Tibial nerve (tissue), 4 donors: ENCODE measurements at regions not wholly inside any gene's neighbourhood (a gene's known extent, or its start where the extent isn't known, plus 50 kb on each side); places are given as distances from the start of the nearest gene placed in this dataset.

Source experiments
- DNase-seq, 2 donors: peaks; one replicate each; pipeline ENCODE4 v3.0.0-alpha.2; 2019; ENCODE audit warnings: low spot score in 2 of 2
- H3K27ac ChIP-seq, 4 donors: fragments of 200-600 bp; sonication (generic) in 3 of 4; one replicate each; pipeline ENCODE4 v1.5.1; 2017 to 2019; ENCODE audit warnings: mild to moderate bottlenecking in 1 of 4
- H3K27me3 ChIP-seq, 2 donors: fragments of 200-600 bp; sonication (generic) in 1 of 2; one replicate each; pipeline versions ENCODE4 v1.5.1 to v1.6.0; 2017 to 2019
- H3K36me3 ChIP-seq, 3 donors: fragments of 200-600 bp; sonication (generic); one replicate each; pipeline ENCODE4 v1.5.1; 2018 to 2019
- H3K4me1 ChIP-seq, 4 donors: fragments of 200-600 bp; sonication (generic) in 3 of 4; one replicate each; pipeline ENCODE4 v1.5.1; 2017 to 2019
- H3K4me3 ChIP-seq, 4 donors: fragments of 200-600 bp; sonication (generic) in 3 of 4; one replicate each; pipeline ENCODE4 v1.5.1; 2017 to 2019; ENCODE audit warnings: mild to moderate bottlenecking in 1 of 4, moderate library complexity in 1 of 4
- H3K9me3 ChIP-seq, 4 donors: fragments of 200-600 bp; sonication (generic) in 3 of 4; one replicate each; pipeline ENCODE4 v1.5.1; 2017 to 2019
- EP300 ChIP-seq, 2 donors: sonication (generic); formaldehyde crosslinking; IDR thresholded peaks; one replicate each; pipeline ENCODE4 v1.6.1; 2017; ENCODE audit warnings: antibody characterized with exemption in 2 of 2, mild to moderate bottlenecking in 1 of 2
- POLR2A ChIP-seq, 2 donors: fragments of 450-650 bp; IDR thresholded peaks; one replicate each; pipeline ENCODE4 v1.6.1; 2017; ENCODE audit warnings: antibody characterized with exemption in 2 of 2, mild to moderate bottlenecking in 2 of 2, moderate library complexity in 2 of 2
- WGBS, 2 donors: methylation state at CpG; one replicate each; pipeline ENCODE4 v1.1.5; 2018; 5-methylcytosine and 5-hydroxymethylcytosine counted together
- TF ChIP-seq, protein P1 (sequence below), 5 experiments: fragments of 200-600 bp in 3 of 5; fragments of 450-650 bp in 2 of 5; sonication (generic) in 3 of 5; IDR thresholded peaks; one replicate each; pipeline ENCODE4 v1.5.1; 2016 to 2019; ENCODE audit warnings: antibody characterized with exemption in 5 of 5, mild to moderate bottlenecking in 3 of 5, moderate library complexity in 2 of 5

DNA sequence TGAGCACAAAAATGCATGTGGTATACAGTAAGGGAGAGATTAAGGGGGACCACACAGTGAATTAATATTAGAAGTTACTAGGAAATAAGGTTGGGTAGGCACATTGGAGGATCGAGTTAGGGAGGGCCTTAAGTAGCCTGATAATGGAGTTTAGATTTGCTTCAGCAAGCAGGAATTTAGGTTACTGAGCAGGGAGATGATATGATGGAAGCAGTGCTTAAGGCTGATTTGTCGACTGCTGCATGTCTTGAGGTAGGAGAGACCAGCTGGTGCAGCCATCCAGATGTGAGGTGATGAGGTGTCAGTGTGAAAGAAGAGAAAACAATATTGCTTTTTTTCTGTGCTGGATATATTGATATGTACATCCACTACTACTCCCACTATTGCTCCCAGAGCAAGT is 55.2 kb upstream of the ACTBL2 start:
- whole genome bisulfite sequencing, 2 donors = 82 to 91% methylated on average over 2 of the region's 2 CpGs
- TF ChIP-seq, protein P1, sequence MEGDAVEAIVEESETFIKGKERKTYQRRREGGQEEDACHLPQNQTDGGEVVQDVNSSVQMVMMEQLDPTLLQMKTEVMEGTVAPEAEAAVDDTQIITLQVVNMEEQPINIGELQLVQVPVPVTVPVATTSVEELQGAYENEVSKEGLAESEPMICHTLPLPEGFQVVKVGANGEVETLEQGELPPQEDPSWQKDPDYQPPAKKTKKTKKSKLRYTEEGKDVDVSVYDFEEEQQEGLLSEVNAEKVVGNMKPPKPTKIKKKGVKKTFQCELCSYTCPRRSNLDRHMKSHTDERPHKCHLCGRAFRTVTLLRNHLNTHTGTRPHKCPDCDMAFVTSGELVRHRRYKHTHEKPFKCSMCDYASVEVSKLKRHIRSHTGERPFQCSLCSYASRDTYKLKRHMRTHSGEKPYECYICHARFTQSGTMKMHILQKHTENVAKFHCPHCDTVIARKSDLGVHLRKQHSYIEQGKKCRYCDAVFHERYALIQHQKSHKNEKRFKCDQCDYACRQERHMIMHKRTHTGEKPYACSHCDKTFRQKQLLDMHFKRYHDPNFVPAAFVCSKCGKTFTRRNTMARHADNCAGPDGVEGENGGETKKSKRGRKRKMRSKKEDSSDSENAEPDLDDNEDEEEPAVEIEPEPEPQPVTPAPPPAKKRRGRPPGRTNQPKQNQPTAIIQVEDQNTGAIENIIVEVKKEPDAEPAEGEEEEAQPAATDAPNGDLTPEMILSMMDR (IDR thresholded peaks at IDR 0.05) = no peak
- TF ChIP-seq EP300 (IDR thresholded peaks at IDR 0.05) = no peak
- TF ChIP-seq POLR2A (IDR thresholded peaks at IDR 0.05) = no peak
- H3K36me3 ChIP-seq = no peaks in the 10 kb centered on the region

DNA sequence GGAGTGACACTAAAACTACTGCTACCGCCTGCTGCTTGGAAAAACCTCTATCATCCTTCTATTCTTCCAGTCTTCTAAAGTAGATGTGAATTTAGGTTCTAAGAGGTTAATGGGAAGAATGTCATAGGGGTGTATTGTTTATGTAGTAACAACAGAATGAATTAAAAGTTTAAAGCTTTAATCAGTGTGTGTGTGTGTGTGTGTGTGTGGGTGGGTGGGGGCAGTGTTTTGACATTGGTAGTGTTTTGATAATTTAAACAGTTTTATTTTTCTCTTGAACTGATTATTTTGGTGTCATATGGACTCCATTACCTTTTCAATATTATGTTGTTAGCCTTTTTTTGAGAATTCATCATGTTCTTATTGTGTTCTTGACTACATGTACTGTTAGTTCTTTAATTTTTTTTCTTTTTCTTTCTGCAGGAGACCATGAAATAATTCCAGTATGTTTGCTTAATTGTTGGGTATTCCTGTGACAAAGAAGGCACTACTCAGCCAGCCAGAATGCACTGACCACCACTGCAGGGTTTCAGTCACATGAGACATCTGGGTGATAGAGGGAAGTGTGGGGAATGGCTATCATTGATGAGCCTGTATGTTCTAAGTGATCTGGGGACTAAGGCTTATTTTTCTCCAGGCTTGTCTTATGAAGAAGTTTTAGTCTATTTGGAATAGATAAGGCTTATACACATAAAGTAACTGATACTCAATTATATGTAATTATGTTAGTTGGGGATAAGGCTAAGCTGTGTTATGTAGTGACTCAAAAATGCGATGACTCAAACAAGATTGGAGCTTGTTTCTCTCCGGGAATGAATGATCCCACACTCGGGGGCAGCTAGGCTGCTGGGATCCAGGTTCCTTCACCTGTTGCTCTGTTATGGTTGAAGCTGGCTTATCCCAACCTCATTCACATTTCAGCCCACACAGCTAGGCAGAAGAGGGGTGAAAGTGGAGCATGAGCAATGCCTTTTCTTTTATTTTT is 50.2 kb upstream of the ACTBL2 start:
- Histone ChIP-seq H3K4me3 (no peak overlapping the region), H3K27ac (no peak overlapping the region), H3K36me3 (no peaks in the 10 kb centered on the region), H3K27me3 (no peaks in the 10 kb centered on the region), H3K9me3 (no peaks in the 10 kb centered on the region), H3K4me1 (peaks cover 0 to 13% (median 0%) of the 10 kb centered on the region in 4 donors)
- DNase-seq = no peak
- 65 to 69% methylated on average over 4 of the region's 4 CpGs for WGBS, 2 donors
- TF ChIP-seq POLR2A (IDR thresholded peaks at IDR 0.05) = no peak
- TF ChIP-seq, protein P1 (IDR thresholded peaks at IDR 0.05) = no peak
- TF ChIP-seq EP300 (IDR thresholded peaks at IDR 0.05) = no peak

More for the DNA sequence above, 55.2 kb upstream of the ACTBL2 start:
- no peak for DNase-seq
- no peak overlapping the region for H3K4me3 ChIP-seq
- H3K27me3 ChIP-seq = no peaks in the 10 kb centered on the region
- H3K9me3 ChIP-seq = no peaks in the 10 kb centered on the region
- peaks cover 0 to 12% (median 0%) of the 10 kb centered on the region in 4 donors for H3K4me1 ChIP-seq
- H3K27ac ChIP-seq = no peak overlapping the region
